ENCODE measurements at regions not wholly inside any gene's neighbourhood (a gene's known extent, or its start where the extent isn't known, plus 50 kb on each side); places are given as distances from the start of the nearest gene placed in this dataset.

DNA sequence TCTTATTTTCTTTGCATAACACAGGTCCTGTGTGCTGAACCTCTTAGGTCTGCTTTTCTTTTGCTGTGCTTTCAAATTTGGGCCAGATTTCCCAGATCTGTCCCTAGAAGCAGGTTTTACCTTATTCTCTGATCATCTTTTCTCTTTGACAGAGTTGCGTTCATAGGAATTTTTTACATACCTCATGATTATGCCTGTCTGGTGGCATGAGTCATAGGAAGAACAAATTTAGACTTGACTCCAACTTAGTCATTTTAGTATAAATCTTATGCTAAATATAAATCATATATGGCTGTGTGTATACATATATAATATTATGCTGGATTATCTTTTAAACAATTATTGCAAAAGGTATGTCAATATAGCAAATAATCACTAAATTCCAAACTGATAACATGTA lies 1038.9 kb downstream of the GRM8 start:
- H3K36me3 Mint-ChIP-seq (ENCODE audit: low read depth) = no peaks in the 10 kb centered on the region
- H3K4me1 Mint-ChIP-seq = no peaks in the 10 kb centered on the region
- H3K4me3 Mint-ChIP-seq = no peak overlapping the region
- ATAC-seq (replicated peaks) = no peak
- H3K27me3 Mint-ChIP-seq = no peaks in the 10 kb centered on the region
- H3K9me3 Mint-ChIP-seq = no peaks in the 10 kb centered on the region
- H3K27ac Mint-ChIP-seq = no peak overlapping the region

DNA sequence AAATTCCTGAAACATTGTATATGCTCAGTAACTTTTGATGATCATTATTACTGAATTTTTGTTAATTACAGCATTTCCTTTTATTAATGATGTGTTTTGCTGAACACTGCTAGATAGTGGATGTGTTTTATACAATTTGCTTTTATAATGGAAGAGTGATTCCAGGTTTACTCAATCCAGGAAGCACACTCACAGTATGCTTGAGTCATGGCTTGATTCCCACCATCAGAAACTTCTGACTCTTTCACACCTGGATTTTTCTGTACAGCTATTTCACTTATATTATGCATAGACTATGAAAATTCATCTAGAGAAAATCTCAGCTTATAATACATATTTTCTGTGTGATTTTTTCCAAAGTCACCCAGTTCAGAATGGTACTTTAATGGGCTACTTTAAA lies 1040.9 kb downstream of the GRM8 start:
- Mint-ChIP-seq H3K9me3 (peaks cover 3% of the 10 kb centered on the region), H3K27me3 (no peaks in the 10 kb centered on the region), H3K4me3 (no peak overlapping the region), H3K27ac (no peak overlapping the region), H3K36me3 (ENCODE audit: low read depth) (no peaks in the 10 kb centered on the region), H3K4me1 (no peaks in the 10 kb centered on the region)
- ATAC-seq (replicated peaks) = no peak

DNA sequence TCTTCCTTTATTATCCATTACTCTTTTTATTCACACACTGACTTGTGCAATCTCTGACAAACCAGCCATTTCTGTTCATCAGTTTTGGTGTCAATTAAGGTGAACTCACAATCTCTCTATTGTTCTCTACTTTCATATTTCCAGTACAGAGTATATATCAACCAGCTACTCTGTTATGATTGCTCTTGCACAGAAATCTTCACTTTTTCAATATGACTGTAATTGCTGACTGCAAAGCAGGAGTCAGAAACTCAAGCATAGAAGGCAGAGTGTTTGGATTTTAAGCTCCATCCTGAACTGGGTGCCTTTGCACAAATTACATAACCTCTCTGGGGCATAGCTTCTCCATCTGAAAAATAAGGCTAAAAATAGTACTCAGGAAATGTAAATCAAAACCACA lies 1042.0 kb downstream of the GRM8 start:
- Mint-ChIP-seq H3K9me3 (peaks cover 3% of the 10 kb centered on the region), H3K36me3 (ENCODE audit: low read depth) (no peaks in the 10 kb centered on the region), H3K27ac (no peak overlapping the region), H3K4me1 (no peaks in the 10 kb centered on the region), H3K27me3 (no peaks in the 10 kb centered on the region), H3K4me3 (no peak overlapping the region)
- no peak for ATAC-seq (replicated peaks)

DNA sequence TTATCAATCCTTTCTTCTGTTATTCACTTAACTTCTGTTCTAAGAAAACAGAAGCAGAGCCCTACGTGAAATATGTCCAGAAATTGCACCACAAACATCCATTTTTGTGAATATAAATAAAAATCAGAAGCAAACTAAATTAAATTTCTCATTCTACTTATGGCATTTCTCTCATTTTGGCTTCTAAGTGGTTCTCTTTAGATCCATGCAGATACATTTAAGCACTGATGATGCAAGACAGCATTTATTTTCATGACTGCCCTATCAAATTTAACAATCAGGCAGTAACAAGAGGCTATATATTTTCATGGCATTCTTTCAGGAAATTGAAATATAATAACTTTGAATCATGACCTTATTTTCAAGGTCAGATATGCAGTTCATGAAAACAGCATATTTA lies 1049.6 kb downstream of the GRM8 start:
- no peaks in the 10 kb centered on the region for H3K4me1 Mint-ChIP-seq
- no peak overlapping the region for H3K4me3 Mint-ChIP-seq
- ATAC-seq (replicated peaks) = no peak
- no peaks in the 10 kb centered on the region for H3K36me3 Mint-ChIP-seq (ENCODE audit: low read depth)
- no peak overlapping the region for H3K27ac Mint-ChIP-seq
- peaks cover 4% of the 10 kb centered on the region for H3K9me3 Mint-ChIP-seq
- H3K27me3 Mint-ChIP-seq = no peaks in the 10 kb centered on the region

DNA sequence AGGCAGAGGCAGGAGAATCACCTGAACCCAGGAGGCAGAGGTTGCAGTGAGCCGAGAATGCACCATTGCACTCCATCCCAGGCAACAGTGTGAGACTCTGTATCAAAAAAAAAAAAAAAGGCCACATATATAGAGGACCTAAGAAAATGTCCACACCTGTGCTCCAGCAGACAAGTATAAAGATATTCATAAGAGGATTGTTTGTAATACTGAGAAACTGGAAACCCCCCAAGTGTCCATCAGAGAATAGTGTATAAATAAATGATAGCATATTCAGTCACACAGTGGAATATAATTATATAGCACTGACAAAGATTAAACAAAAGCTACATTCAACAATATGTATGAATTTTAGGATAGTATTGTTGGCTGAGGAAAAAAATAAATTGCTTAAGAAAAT lies 1050.6 kb downstream of the GRM8 start:
- Mint-ChIP-seq H3K27me3 (no peaks in the 10 kb centered on the region), H3K4me1 (no peaks in the 10 kb centered on the region), H3K36me3 (ENCODE audit: low read depth) (no peaks in the 10 kb centered on the region), H3K4me3 (no peak overlapping the region), H3K27ac (no peak overlapping the region), H3K9me3 (peaks cover 4% of the 10 kb centered on the region)
- ATAC-seq (replicated peaks) = no peak

DNA sequence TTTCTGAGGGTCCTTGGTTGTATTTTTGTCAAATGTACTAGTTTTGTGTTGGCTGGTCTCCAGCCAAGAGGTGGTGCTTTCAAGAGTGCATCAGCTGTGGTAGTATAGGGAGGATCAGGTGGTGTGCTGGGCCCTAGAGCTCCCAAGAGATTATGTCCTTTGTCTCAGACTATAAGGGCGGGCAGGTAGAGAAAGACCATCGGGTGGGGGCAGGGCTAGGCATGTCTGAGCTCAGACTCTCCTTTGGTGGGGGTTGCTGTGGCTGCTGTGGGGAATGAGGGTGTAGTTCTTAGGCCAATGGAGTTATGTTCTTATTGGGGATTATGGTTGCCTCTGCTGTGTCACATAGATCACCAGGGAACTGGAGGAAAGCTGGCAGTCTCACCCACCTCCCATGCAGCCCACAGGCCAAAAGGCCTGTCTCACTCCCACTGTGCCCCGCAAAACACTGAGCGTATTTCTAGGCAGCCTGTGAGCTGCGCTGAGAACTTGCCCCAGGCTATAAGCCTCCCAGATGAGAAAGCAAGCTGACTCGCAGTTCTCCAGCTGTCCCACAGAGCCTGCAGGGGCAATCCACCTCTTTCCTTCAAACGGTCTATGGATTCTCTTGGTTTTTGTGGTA lies 1066.7 kb downstream of the GRM8 start:
- H3K36me3 Mint-ChIP-seq (ENCODE audit: low read depth) = no peaks in the 10 kb centered on the region
- H3K9me3 Mint-ChIP-seq = peaks cover 36% of the 10 kb centered on the region
- no peaks in the 10 kb centered on the region for H3K27me3 Mint-ChIP-seq
- no peak for ATAC-seq (replicated peaks)
- no peaks in the 10 kb centered on the region for H3K4me1 Mint-ChIP-seq
- H3K27ac Mint-ChIP-seq = no peak overlapping the region
- no peak overlapping the region for H3K4me3 Mint-ChIP-seq

DNA sequence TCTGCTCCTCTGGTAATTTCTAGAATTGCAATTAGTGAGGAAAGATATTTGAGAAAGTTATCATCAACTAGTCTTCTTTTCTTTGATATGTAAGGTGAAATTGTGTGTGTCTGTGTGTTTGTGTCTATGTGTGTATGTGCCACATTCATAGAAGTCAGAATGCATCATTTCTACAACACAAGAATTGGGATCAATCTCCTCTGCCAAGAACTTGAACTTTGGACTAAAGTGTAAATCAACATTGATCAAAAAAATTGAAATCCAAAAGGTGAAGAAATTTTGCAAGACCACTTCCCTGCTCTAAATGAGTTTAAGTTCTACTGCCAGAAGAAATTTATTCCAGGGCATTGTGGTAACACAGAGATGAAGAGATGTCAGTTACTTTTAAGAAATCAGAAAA lies 1072.8 kb downstream of the GRM8 start:
- Mint-ChIP-seq H3K36me3 (ENCODE audit: low read depth) (no peaks in the 10 kb centered on the region), H3K27me3 (no peaks in the 10 kb centered on the region), H3K27ac (no peak overlapping the region), H3K4me1 (no peaks in the 10 kb centered on the region), H3K4me3 (no peak overlapping the region), H3K9me3 (peaks cover 14% of the 10 kb centered on the region)
- ATAC-seq (replicated peaks) = no peak

DNA sequence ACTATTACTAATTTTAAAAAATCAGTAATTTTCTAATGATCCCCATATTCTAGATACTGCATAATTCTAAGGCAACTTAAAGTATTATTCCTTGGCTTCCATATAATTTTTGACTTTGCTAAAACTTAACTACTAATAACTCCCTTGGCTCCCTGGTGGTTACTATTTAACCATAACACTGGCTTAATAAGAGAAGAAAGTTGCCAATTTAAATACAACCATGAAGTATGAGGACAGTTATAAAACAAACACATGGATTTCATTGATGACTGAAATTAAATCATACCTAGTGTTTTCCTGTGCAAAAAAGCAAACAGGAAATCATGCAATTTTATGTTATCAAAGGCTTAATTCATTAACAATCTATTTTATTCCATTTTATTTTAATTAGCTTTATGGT lies 1073.9 kb downstream of the GRM8 start:
- H3K36me3 Mint-ChIP-seq (ENCODE audit: low read depth) = no peaks in the 10 kb centered on the region
- H3K4me1 Mint-ChIP-seq = no peaks in the 10 kb centered on the region
- H3K4me3 Mint-ChIP-seq = no peak overlapping the region
- ATAC-seq (replicated peaks) = no peak
- no peak overlapping the region for H3K27ac Mint-ChIP-seq
- H3K9me3 Mint-ChIP-seq = peaks cover 12% of the 10 kb centered on the region
- H3K27me3 Mint-ChIP-seq = no peaks in the 10 kb centered on the region

DNA sequence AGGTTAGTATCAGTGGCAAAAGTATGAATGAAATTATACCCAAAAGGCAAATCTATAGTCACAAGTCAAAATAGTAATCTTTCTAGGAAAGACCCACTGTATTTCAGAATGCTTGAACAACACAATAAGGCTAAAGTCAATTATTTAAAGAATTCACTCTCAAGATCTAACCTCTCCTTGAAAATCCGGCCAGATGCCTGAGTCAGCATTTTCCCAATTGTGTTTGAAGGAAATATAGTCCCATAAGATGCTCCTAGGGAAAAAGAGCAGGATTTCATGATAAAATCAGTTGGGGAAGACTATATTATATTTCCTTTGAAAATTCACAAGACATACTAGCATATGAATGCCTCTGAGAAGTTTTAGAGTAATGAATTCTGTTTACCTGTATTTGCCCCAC lies 1075.0 kb downstream of the GRM8 start:
- Mint-ChIP-seq H3K27me3 (no peaks in the 10 kb centered on the region), H3K9me3 (peaks cover 6% of the 10 kb centered on the region), H3K4me3 (no peak overlapping the region), H3K27ac (no peak overlapping the region), H3K4me1 (no peaks in the 10 kb centered on the region), H3K36me3 (ENCODE audit: low read depth) (no peaks in the 10 kb centered on the region)
- ATAC-seq (replicated peaks) = no peak

DNA sequence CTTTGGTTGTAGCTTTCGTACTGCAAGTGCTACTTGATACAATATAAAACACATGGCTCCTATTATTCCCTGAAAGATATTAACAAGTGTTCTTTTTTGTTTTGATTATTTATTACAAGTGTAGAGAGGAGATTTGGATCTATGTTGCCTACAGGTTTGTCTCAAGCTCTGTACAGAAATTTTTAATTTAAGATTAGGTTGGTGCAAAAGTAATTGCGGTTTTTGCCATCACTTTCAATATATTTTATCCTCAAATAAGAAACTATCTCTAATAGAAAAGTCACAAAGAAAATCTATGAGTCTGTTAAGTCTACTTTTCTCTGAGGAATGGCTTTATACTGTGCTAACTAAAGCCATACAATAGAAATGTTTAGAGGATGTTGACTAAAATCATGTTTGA lies 1086.1 kb downstream of the GRM8 start:
- Mint-ChIP-seq H3K36me3 (ENCODE audit: low read depth) (no peaks in the 10 kb centered on the region), H3K27ac (no peak overlapping the region), H3K9me3 (peaks cover 8% of the 10 kb centered on the region), H3K4me1 (no peaks in the 10 kb centered on the region), H3K27me3 (no peaks in the 10 kb centered on the region), H3K4me3 (no peak overlapping the region)
- ATAC-seq (replicated peaks) = no peak

DNA sequence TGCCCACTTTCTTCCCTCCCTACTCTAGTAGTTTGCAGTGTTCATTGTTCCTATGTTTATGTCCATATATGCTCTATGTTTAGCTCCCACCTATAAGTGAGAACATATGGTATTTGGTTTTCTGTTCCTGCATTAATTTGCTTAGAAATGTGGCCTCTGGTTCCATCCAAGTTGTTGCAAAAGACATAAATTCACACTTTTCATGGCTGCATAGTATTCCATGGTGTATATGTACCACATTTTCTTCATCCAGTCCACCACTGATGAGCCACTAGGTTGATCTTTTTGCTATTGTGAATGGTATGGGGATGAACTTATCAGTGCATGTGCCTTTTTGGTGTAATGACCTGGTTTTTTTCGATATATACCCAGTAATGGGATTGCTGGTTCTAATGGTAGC lies 1089.1 kb downstream of the GRM8 start:
- no peaks in the 10 kb centered on the region for H3K4me1 Mint-ChIP-seq
- no peak overlapping the region for H3K4me3 Mint-ChIP-seq
- no peaks in the 10 kb centered on the region for H3K27me3 Mint-ChIP-seq
- ATAC-seq (replicated peaks) = no peak
- no peaks in the 10 kb centered on the region for H3K36me3 Mint-ChIP-seq (ENCODE audit: low read depth)
- H3K9me3 Mint-ChIP-seq = peaks cover 11% of the 10 kb centered on the region
- H3K27ac Mint-ChIP-seq = no peak overlapping the region

DNA sequence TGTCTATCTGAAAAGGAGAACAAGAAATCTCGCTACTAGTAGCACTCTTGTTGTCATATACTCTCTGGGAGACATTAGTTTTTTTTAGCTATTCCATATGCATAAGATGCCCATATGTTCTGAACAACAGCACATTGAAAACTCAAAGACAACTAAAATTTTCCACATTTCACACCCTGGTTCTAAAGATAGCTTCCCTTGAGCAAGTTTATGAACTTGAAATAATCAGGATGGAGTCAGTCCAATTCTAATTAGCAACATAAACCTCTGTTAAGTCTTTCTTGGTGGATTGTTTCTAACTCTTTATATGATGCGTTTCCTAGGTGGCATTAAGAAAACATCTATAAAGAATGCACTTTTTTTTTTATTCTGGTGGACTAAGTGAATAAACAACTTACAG lies 1095.3 kb downstream of the GRM8 start:
- H3K4me1 Mint-ChIP-seq = no peaks in the 10 kb centered on the region
- H3K27me3 Mint-ChIP-seq = no peaks in the 10 kb centered on the region
- ATAC-seq (replicated peaks) = no peak
- H3K9me3 Mint-ChIP-seq = peaks cover 3% of the 10 kb centered on the region
- no peak overlapping the region for H3K4me3 Mint-ChIP-seq
- H3K36me3 Mint-ChIP-seq (ENCODE audit: low read depth) = no peaks in the 10 kb centered on the region
- H3K27ac Mint-ChIP-seq = no peak overlapping the region

DNA sequence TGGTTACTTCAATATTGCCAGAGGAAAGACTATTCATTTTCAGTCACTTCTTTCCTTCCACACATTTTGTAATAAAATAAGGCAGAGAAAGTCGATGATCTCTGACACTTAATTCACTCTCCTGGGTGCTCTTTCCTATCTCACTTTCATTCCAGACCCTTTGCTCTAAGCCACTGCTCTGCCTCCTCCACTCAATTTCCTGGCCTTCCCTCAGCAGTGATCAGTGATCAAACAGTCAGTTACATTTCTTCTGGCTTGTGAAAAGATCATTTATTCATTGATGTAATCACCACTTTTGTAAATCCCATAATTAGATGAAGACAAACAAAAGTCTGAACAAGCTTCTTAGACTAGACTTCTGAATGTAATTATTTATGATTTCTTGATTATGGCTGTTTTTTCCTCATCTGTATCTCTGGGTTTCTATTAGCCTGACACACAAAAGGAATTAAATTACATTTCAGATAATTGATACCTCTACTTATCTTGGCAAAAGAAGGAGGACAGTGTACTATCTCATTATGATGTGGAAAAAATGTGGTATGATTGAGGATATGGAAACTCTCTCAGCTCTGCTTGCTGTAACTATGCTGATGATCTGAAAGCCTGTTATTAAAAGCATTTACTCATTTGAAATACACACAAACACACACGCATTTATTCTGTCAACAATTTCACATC lies 1102.3 kb downstream of the GRM8 start:
- no peaks in the 10 kb centered on the region for H3K36me3 Mint-ChIP-seq (ENCODE audit: low read depth)
- no peak overlapping the region for H3K27ac Mint-ChIP-seq
- no peak overlapping the region for H3K4me3 Mint-ChIP-seq
- H3K4me1 Mint-ChIP-seq = no peaks in the 10 kb centered on the region
- no peaks in the 10 kb centered on the region for H3K27me3 Mint-ChIP-seq
- no peak for ATAC-seq (replicated peaks)
- H3K9me3 Mint-ChIP-seq = peaks cover 14% of the 10 kb centered on the region

DNA sequence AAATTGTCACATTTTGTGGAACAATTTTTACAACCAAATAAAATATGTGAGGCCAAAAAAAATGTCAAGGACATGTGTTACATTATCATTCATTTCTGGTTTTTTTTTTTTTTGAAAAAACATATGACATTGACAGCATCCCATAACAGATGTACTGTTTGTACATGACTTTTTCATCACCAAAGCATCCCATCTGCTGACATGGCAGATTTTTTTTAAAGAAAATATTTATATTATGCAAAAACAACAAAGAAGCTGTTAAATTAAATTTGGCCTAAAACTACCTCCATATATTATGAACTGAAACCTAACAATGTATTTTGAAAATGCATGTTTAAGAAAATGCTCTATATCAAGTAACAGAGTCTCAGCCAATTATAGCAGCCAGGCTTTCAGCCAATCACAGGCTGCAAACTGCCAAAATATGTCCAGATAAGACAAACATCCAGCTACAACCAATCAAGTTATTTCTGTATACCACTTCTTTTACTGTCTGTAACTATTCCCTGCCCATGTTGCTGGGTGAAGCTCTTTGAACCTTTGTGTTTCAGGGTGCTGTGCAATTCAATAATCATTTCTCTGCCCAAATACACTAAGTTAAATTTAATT lies 1111.8 kb downstream of the GRM8 start:
- Mint-ChIP-seq H3K9me3 (peaks cover 13% of the 10 kb centered on the region), H3K4me1 (no peaks in the 10 kb centered on the region), H3K4me3 (no peak overlapping the region), H3K36me3 (ENCODE audit: low read depth) (no peaks in the 10 kb centered on the region), H3K27ac (no peak overlapping the region), H3K27me3 (no peaks in the 10 kb centered on the region)
- ATAC-seq (replicated peaks) = no peak

DNA sequence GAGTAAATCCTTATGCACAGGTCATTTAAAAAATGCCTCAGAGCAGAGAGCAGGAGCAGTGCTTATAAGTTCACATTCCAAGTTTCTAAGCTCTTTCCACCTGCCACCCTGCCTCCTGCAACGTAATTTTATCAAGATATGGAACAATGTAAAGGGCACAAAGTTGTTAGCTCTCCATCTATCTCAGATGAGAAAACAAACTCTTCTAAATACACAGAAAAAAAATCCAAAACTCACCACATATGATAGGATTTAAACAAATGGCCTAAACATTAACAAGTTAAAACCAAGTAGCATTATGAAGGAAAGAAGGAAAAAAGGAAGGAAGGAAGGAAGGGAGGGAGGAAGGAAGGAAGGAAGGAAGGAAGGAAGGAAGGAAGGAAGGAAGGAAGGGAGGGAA lies 1132.8 kb downstream of the GRM8 start:
- H3K9me3 Mint-ChIP-seq = peaks cover 8% of the 10 kb centered on the region
- no peaks in the 10 kb centered on the region for H3K27me3 Mint-ChIP-seq
- no peaks in the 10 kb centered on the region for H3K4me1 Mint-ChIP-seq
- H3K36me3 Mint-ChIP-seq (ENCODE audit: low read depth) = no peaks in the 10 kb centered on the region
- H3K4me3 Mint-ChIP-seq = no peak overlapping the region
- ATAC-seq (replicated peaks) = no peak
- H3K27ac Mint-ChIP-seq = no peak overlapping the region

All from activated T-helper 17 cell treated with anti-CD3 and anti-CD28 coated beads, Interleukin-2, amount 50 U/mL, for 72 hours (primary cell).